Breast epithelium (tissue), 3 donors: ENCODE measurements at regions not wholly inside any gene's neighbourhood (a gene's known extent, or its start where the extent isn't known, plus 50 kb on each side); places are given as distances from the start of the nearest gene placed in this dataset.

ENCODE experiments used
- POLR2A ChIP-seq: fragments of 450-650 bp; IDR thresholded peaks from one replicate; pipeline ENCODE4 v1.6.1; 2016; ENCODE audit warnings: antibody characterized with exemption, mild to moderate bottlenecking, moderate library complexity
- POLR2AphosphoS5 ChIP-seq, 3 donors: sonication (generic); formaldehyde crosslinking; IDR thresholded peaks; one replicate each; pipeline ENCODE4 v1.6.1; 2017; ENCODE audit warnings: antibody characterized with exemption in 3 of 3
- TF ChIP-seq, protein P1 (sequence below), 3 donors: fragments of 450-650 bp; IDR thresholded peaks; one replicate each; pipeline ENCODE4 v1.5.1; 2016 to 2017; ENCODE audit warnings: antibody characterized with exemption in 3 of 3, mild to moderate bottlenecking in 3 of 3, moderate library complexity in 3 of 3

GRCh38 chr12:77384941-77385340, 319.6 kb upstream of the E2F7 start:
- TF ChIP-seq, protein P1, sequence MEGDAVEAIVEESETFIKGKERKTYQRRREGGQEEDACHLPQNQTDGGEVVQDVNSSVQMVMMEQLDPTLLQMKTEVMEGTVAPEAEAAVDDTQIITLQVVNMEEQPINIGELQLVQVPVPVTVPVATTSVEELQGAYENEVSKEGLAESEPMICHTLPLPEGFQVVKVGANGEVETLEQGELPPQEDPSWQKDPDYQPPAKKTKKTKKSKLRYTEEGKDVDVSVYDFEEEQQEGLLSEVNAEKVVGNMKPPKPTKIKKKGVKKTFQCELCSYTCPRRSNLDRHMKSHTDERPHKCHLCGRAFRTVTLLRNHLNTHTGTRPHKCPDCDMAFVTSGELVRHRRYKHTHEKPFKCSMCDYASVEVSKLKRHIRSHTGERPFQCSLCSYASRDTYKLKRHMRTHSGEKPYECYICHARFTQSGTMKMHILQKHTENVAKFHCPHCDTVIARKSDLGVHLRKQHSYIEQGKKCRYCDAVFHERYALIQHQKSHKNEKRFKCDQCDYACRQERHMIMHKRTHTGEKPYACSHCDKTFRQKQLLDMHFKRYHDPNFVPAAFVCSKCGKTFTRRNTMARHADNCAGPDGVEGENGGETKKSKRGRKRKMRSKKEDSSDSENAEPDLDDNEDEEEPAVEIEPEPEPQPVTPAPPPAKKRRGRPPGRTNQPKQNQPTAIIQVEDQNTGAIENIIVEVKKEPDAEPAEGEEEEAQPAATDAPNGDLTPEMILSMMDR (IDR thresholded peaks at IDR 0.05): no peak
- TF ChIP-seq POLR2A (no peak), POLR2AphosphoS5 (IDR thresholded peaks at IDR 0.05) (no peak)
